ENCODE measurements at regions not wholly inside any gene's neighbourhood (a gene's known extent, or its start where the extent isn't known, plus 50 kb on each side); places are given as distances from the start of the nearest gene placed in this dataset.

- no peak for DNase-seq (ENCODE audit: low spot score in 2 of 2)
- no peak for FAIRE-seq
These were observed 51.6 kb upstream of the SRGAP3 start for GRCh38 chr3:9301091-9301490.

- FAIRE-seq, result no peak
- DNase-seq (ENCODE audit: low spot score in 2 of 2), result no peak
These were observed 52.4 kb upstream of the SRGAP3 start for GRCh38 chr3:9301798-9302197.

GRCh38 chr3:9302425-9303181 is 53.2 kb upstream of the SRGAP3 start:
- peak; percentile 30 for FAIRE-seq

DNA sequence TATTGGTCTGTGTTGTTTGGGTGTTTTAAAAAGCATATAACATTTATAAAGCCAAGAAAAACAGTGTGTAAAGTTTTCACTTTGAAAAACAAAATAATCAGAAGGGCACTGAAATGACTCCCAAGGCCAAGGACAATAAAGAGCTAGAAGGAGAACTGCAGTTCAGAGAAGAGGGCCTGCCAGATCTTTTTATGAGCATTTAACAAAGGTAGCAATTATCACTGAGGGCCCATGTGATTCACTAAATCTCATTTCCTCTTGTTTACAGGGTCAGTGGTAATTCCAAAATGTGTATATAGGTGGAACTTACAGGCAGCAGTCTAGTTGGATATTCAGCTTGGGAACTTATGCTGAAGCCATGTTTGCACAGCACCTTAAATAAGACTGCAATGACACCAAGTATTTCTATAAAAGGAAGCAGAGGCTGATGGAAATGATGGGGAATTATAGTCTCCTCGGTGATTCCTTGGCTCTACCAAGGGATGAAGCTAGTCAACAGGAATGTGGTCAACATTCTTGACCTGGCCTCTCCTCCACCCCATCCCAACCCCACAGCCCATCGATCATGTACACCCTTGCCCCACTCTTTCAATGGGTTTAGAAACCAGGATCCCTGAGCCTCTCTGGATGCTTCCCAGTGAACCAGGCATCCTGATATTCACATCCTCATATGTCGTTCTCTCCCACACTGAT is 54.4 kb upstream of the THUMPD3 start:
- DNase-seq (ENCODE audit: low spot score in 2 of 2), result no peak
- FAIRE-seq, result no peak

More at GRCh38 chr3:9302425-9303181, 53.2 kb upstream of the SRGAP3 start:
- peak; percentile 44 to 76 for DNase-seq (ENCODE audit: low spot score in 2 of 2)

GRCh38 chr3:9310043-9310442 is 52.8 kb upstream of the THUMPD3 start:
- no peak for DNase-seq (ENCODE audit: low spot score in 2 of 2)
- FAIRE-seq, result no peak

DNA sequence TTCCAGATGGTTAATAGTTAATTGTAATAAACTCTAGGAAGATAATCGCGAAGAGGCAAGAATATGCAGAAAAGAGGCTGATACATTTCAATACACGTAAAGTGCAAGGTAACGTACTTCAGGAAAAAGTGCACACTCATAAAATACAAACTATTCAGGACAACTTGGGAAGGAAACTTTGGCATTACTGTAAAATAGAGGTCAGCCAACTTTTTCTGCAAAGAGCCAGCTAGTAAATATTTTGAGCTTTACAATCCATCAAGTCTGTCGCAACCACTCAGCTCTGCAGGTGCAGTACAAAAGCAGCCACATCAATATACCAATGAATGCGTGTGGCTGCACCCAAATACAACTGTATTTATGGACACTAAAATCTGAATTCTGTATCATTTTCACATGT is 51.6 kb upstream of the THUMPD3 start:
- DNase-seq (ENCODE audit: low spot score in 2 of 2) (no peak), FAIRE-seq (no peak)

Data from frontal cortex (tissue), 3 donors.